ENCODE measurements at regions not wholly inside any gene's neighbourhood (a gene's known extent, or its start where the extent isn't known, plus 50 kb on each side); places are given as distances from the start of the nearest gene placed in this dataset.

DNA sequence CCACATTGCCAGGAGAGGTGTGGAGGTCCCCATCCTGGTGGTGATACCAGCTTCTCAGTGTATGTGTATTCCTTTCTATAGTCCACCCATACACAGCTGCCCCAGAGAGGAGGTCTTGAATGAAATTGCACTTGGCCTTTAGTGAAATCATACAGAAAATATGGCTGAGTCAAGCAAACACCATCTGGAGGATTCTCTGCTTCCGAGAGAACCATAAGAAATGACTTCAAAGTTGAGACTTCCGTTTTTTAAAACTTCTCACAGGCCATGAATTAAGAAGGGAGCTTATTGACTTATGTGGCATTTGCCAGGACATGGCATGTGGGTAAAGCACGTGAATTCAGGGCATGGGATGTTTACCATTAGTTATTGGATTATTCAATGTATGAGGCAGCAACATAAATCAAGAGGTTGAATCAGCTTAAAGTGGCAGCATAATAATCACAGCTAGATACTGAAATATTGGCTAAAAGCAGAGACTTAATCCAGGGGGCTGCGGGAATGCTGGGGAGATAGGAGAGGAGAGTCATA is 119.1 kb upstream of the MTNR1B start:
- TF ChIP-seq, protein P1, sequence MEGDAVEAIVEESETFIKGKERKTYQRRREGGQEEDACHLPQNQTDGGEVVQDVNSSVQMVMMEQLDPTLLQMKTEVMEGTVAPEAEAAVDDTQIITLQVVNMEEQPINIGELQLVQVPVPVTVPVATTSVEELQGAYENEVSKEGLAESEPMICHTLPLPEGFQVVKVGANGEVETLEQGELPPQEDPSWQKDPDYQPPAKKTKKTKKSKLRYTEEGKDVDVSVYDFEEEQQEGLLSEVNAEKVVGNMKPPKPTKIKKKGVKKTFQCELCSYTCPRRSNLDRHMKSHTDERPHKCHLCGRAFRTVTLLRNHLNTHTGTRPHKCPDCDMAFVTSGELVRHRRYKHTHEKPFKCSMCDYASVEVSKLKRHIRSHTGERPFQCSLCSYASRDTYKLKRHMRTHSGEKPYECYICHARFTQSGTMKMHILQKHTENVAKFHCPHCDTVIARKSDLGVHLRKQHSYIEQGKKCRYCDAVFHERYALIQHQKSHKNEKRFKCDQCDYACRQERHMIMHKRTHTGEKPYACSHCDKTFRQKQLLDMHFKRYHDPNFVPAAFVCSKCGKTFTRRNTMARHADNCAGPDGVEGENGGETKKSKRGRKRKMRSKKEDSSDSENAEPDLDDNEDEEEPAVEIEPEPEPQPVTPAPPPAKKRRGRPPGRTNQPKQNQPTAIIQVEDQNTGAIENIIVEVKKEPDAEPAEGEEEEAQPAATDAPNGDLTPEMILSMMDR (IDR thresholded peaks at IDR 0.05; ENCODE audit: low read depth, low read length, missing control alignments): no peak
- DNase-seq (ENCODE audit: low read depth): no peak
- in situ Hi-C loops (cut with HindIII; ENCODE audit: low sequenced_read_pairs): no loop called here
- no peak overlapping the region for H3K4me3 ChIP-seq (ENCODE audit: low read depth, low read length)

DNA sequence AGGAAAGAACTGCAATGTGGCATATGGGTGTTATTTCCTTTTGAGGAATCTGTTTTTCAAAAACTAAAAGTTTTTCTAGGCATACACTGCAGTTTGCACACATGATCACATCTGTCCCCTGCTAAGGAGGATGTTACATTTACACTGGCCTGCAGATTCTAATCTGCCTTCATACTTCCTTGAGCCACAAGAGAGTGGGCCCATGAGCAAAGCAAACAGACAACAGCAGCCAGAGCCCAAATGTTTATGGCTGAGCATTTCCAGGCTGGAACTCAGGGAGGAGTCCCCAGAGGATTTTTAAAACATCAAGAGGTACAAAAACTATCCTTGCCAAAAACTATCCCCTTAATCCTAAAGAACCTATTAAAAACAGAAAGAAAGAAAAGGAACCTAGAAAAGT is 117.2 kb upstream of the MTNR1B start:
- no peak for DNase-seq (ENCODE audit: low read depth)
- TF ChIP-seq, protein P1 (IDR thresholded peaks at IDR 0.05; ENCODE audit: low read depth, low read length, missing control alignments): no peak
- in situ Hi-C loops (cut with HindIII; ENCODE audit: low sequenced_read_pairs): no loop called here
- H3K4me3 ChIP-seq (ENCODE audit: low read depth, low read length): no peak overlapping the region

DNA sequence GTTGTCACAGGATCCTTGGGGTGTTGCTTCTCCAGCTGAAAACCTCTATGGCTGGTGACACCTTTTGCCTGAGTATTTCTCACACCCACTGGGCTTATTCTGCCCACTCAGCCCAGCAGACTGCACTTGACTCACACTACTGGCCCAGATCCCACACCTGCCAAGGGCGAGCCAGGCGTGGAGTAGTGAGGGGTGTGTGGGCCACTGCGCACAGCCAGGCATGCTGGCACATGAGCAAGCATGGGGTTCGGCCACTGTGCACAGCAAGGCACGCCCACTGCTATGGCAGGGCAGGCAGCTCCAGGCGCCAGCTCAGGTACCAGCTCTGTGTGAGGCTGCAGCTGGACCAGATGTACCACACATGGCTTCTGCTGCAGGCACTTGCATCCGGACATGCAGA is 116.5 kb upstream of the MTNR1B start:
- H3K4me3 ChIP-seq (ENCODE audit: low read depth, low read length): no peak overlapping the region
- in situ Hi-C loops (cut with HindIII; ENCODE audit: low sequenced_read_pairs): no loop called here
- TF ChIP-seq, protein P1 (IDR thresholded peaks at IDR 0.05; ENCODE audit: low read depth, low read length, missing control alignments): no peak

DNA sequence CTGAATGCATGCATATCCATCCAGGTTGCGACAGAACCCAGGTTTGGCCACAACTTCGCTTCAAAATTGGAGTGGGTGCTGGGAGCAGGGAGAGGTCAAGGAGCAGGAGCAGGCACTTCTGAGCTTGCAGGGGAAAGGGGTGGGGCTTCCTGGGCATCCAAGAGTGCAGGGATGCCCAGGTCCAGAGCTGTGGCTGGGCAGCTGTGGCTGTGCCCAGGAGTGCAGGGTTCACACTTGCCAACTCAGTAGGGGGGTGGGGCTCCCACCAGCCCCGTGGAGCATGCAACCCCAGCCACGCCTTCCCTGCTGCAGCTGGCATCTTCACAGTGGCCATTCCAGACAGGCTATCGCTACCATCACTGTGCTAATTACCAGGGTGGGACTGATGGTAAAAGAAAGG is 115.3 kb upstream of the MTNR1B start:
- TF ChIP-seq, protein P1 (IDR thresholded peaks at IDR 0.05; ENCODE audit: low read depth, low read length, missing control alignments): no peak
- H3K4me3 ChIP-seq (ENCODE audit: low read depth, low read length): no peak overlapping the region
- in situ Hi-C loops (cut with HindIII; ENCODE audit: low sequenced_read_pairs): no loop called here
- no peak for DNase-seq (ENCODE audit: low read depth)

More for the DNA sequence above, 116.5 kb upstream of the MTNR1B start:
- no peak for DNase-seq (ENCODE audit: low read depth)

DNA sequence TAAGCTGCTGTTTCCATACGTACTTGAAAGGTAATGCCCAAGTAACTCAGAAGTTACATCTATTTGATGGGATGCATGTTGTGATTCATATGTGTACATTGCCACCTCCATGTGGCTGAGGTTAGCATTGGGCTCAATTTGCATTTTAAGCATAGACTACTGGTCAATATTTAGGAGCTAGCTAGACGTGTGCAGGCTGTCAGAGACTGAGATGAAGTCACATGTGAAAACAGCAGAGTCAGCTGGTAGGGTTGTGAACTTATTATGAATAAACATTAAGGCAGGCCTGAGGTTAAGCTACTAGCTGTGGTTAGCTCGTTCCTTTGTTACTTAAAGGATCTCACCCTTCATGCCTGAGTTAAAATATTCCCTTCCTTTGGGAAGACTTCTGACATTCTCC is 114.5 kb upstream of the MTNR1B start:
- no peak overlapping the region for H3K4me3 ChIP-seq (ENCODE audit: low read depth, low read length)
- DNase-seq (ENCODE audit: low read depth): no peak
- in situ Hi-C loops (cut with HindIII; ENCODE audit: low sequenced_read_pairs): no loop called here
- TF ChIP-seq, protein P1 (IDR thresholded peaks at IDR 0.05; ENCODE audit: low read depth, low read length, missing control alignments): no peak

DNA sequence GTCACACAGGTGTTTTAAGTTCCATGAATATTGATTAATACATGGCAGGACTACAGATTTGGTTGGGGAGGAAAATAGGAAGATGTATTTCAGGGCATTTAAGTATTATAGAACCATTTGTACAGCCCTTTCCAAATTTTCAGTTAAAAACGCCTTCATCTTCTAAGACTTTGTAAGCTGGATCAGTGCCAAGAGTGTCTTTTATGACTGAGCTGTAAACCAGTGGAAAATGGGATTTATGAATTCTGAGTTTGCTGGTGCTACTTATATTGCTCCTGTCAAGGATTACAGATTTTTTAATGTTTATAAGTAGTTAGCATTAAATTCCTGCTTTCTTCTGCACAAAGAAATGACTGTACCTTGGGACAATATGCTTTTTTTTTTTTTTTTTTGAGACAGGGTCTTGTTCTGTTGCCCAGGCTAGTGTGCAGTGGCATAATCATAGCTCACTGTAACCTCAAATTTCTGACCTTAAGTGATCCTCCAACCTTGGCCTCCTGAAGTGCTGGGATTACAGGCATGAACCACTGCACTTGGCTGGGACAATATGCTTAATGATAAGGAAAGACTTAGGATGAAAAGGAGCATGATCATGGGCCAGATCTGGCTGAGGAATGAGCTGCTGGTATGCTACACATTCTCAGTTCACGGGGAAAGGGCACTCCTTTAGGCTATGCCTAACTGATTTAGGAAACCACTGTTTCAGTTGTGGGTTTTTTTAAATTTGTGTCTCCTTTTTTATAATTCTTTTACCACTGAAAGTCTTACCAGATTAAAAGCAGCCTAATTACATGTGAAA is 113.6 kb upstream of the MTNR1B start:
- DNase-seq (ENCODE audit: low read depth): no peak
- in situ Hi-C loops (cut with HindIII; ENCODE audit: low sequenced_read_pairs): no loop called here
- H3K4me3 ChIP-seq (ENCODE audit: low read depth, low read length): no peak overlapping the region
- TF ChIP-seq, protein P1 (IDR thresholded peaks at IDR 0.05; ENCODE audit: low read depth, low read length, missing control alignments): no peak
